Neuron (in vitro differentiated cells): ENCODE measurements at regions not wholly inside any gene's neighbourhood (a gene's known extent, or its start where the extent isn't known, plus 50 kb on each side); places are given as distances from the start of the nearest gene placed in this dataset.

Source experiments
- H2AFZ ChIP-seq: one replicate; pipeline ENCODE4 v1.6.1; 2013; ENCODE audit warnings: low read depth, mild to moderate bottlenecking, inconsistent platforms, low read length, moderate library complexity
- H3K27me3 ChIP-seq: one replicate; pipeline ENCODE4 v1.6.1; 2013; ENCODE audit warnings: low read length; ENCODE audit not compliant: insufficient read depth
- H3K36me3 ChIP-seq: one replicate; pipeline ENCODE4 v1.6.1; 2013; ENCODE audit warnings: low read length; ENCODE audit not compliant: insufficient read depth
- H3K4me1 ChIP-seq: one replicate; pipeline ENCODE4 v1.6.1; 2013; ENCODE audit warnings: low read length; ENCODE audit not compliant: insufficient read depth
- H3K4me3 ChIP-seq: 2 replicates; pipeline ENCODE4 v1.5.1; 2013; ENCODE audit warnings: mild to moderate bottlenecking, low read length, moderate library complexity
- H3K9me3 ChIP-seq: one replicate; pipeline ENCODE4 v1.6.1; 2013; ENCODE audit warnings: low read length

DNA sequence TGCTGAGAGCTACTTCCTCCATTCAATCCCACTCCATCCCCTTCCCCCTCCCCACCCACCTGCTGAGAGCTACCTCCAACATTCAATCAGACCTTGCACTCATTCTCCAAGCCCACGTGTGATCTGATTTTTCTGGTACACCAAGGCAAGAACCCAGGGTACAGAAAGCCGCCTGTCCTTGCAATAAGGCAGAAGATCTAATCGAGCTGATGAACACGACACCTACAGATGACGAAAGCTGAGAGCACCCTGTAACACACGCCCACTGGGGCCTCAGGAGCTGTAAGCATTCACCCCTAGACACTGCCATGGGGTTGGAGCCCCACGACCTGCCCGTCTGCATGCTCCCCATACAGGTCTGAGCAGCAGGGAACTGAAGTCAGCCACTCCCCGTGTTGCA lies 58.3 kb downstream of the TRIML1 start:
- Histone ChIP-seq H3K9me3 (no peaks in the 10 kb centered on the region), H3K36me3 (no peaks in the 10 kb centered on the region), H2AFZ (no peak overlapping the region), H3K4me3 (no peak overlapping the region), H3K4me1 (no peaks in the 10 kb centered on the region), H3K27me3 (no peaks in the 10 kb centered on the region)

- Histone ChIP-seq H3K9me3 (no peaks in the 10 kb centered on the region), H3K27me3 (no peaks in the 10 kb centered on the region), H3K4me1 (no peaks in the 10 kb centered on the region), H3K36me3 (no peaks in the 10 kb centered on the region), H3K4me3 (no peak overlapping the region), H2AFZ (no peak overlapping the region)
Measured at GRCh38 chr4:188198982-188199792, 59.9 kb downstream of the TRIML1 start.

DNA sequence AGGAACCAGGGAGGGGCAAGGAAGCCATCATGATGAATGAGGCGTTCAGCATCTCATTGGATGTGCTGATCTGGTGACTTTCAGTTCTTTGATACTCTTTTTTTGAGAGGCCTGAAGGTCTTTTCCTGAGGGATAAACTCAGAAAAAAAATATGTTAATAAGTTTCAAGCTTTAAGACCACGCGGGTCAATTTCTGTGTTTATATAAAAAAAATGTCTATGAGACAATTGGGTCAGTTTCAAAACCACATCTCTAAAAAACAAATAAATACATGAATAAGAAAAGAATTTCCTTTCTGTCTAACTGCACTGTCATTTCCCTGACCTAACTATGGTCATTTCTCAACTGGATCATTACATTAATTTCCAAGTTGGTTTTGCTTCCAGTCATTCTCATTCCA lies 62.6 kb downstream of the TRIML1 start:
- H2AFZ ChIP-seq = no peak overlapping the region

DNA sequence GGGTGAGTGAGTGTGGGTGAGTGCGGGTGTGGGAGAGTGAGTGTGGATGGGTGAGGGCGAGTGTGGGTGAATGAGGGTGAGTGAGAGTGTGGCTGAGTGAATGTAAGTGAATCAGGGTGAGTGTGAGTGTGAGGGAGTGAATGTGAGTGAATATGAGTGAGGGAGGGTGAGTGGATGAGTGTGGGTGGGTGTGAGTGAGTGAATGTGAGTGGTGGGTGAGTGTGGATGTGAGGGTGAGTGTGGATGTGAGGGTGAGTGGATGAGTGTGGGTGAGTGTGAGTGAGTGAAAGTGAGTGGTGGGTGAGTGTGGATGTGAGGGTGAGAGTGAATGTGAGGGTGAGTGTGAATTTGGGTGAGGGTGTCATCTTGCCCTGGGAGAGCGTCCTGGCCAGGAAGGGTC lies 67.5 kb downstream of the TRIML1 start:
- Histone ChIP-seq H3K36me3 (no peaks in the 10 kb centered on the region), H3K9me3 (no peaks in the 10 kb centered on the region), H2AFZ (no peak overlapping the region), H3K27me3 (no peaks in the 10 kb centered on the region), H3K4me3 (no peak overlapping the region), H3K4me1 (no peaks in the 10 kb centered on the region)

More for the DNA sequence above, 62.6 kb downstream of the TRIML1 start:
- Histone ChIP-seq H3K9me3 (no peaks in the 10 kb centered on the region), H3K27me3 (no peaks in the 10 kb centered on the region), H3K36me3 (no peaks in the 10 kb centered on the region), H3K4me3 (no peak overlapping the region), H3K4me1 (no peaks in the 10 kb centered on the region)

DNA sequence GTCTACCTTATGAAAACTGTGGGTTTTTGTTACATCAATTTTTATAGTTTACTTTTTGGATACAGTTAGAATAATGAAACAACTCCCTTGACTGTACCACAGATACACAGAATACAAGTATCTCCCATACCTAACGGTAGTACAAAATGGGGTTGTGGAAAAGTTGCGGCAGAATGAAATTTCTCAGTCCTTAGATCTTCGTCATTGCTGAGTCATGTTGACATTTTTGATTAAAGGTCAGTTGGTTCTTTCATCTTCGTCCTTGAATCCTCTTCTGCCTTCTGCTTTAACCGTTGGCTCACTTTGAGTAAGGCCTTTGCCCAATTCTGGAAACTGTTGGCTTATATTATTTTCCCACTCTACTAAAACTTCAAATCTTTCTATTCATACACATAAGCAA lies 75.6 kb downstream of the TRIML1 start:
- Histone ChIP-seq H3K9me3 (peaks cover 2% of the 10 kb centered on the region), H2AFZ (no peak overlapping the region), H3K4me3 (no peak overlapping the region), H3K4me1 (no peaks in the 10 kb centered on the region), H3K27me3 (no peaks in the 10 kb centered on the region), H3K36me3 (no peaks in the 10 kb centered on the region)

GRCh38 chr4:188218392-188218791 lies 79.2 kb downstream of the TRIML1 start:
- Histone ChIP-seq H3K4me3 (no peak overlapping the region), H2AFZ (no peak overlapping the region)

DNA sequence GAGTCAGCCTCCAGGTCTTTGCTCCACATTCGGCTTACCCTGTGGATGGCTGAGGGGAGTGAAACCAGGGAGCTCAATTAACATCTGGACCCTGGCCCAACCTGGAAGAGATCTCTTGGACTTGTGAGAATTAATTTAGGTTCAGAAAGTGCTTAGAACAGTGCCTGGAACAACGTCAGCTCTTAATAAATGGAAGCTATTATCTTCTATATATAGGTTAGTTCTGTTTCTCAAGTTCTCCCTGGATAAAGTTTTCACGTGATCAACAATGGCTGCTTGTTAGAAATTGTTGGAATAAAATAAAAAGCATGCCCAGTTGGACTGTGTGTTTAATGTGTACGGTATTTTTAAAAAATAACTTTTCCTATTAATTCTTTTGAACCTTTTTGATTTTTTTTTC lies 80.8 kb downstream of the TRIML1 start:
- Histone ChIP-seq H3K9me3 (peaks cover 2% of the 10 kb centered on the region), H3K27me3 (no peaks in the 10 kb centered on the region), H3K36me3 (no peaks in the 10 kb centered on the region), H3K4me1 (no peaks in the 10 kb centered on the region), H3K4me3 (no peak overlapping the region), H2AFZ (no peak overlapping the region)

More at GRCh38 chr4:188218392-188218791, 79.2 kb downstream of the TRIML1 start:
- Histone ChIP-seq H3K9me3 (peaks cover 2% of the 10 kb centered on the region), H3K27me3 (no peaks in the 10 kb centered on the region), H3K4me1 (no peaks in the 10 kb centered on the region), H3K36me3 (no peaks in the 10 kb centered on the region)

GRCh38 chr4:188221090-188221489 lies 81.8 kb downstream of the TRIML1 start:
- no peaks in the 10 kb centered on the region for H3K27me3 ChIP-seq
- no peak overlapping the region for H3K4me3 ChIP-seq
- no peak overlapping the region for H2AFZ ChIP-seq
- no peaks in the 10 kb centered on the region for H3K36me3 ChIP-seq
- H3K4me1 ChIP-seq = no peaks in the 10 kb centered on the region
- H3K9me3 ChIP-seq = peaks cover 2% of the 10 kb centered on the region

DNA sequence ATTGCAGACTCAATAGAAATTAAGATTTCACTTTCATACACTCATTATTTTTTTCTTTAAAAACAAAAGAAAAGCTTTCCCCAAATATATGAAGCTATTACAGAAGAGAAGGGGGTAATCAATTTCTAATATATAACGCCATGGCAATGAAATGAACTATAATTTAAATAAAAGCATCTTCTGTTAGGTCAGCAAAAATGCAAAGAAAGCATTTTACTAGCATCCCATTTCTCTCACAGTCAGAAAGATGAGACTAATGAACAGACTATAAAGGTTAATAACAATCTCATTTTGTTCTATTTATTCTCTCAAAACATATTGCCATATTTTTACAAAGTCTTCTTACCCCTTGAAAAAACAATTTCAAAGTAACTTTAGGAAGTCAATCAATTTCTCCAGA lies 89.0 kb downstream of the TRIML1 start:
- Histone ChIP-seq H3K27me3 (no peaks in the 10 kb centered on the region), H3K4me1 (no peaks in the 10 kb centered on the region), H2AFZ (no peak overlapping the region), H3K9me3 (no peaks in the 10 kb centered on the region), H3K4me3 (no peak overlapping the region), H3K36me3 (no peaks in the 10 kb centered on the region)

- H3K27me3 ChIP-seq = no peaks in the 10 kb centered on the region
- no peak overlapping the region for H3K4me3 ChIP-seq
- no peaks in the 10 kb centered on the region for H3K36me3 ChIP-seq
- H2AFZ ChIP-seq = no peak overlapping the region
- H3K4me1 ChIP-seq = no peaks in the 10 kb centered on the region
- H3K9me3 ChIP-seq = no peaks in the 10 kb centered on the region
Measured at GRCh38 chr4:188232428-188232827, 93.2 kb downstream of the TRIML1 start.

GRCh38 chr4:188242041-188242440 lies 102.8 kb downstream of the TRIML1 start:
- Histone ChIP-seq H2AFZ (no peak overlapping the region), H3K27me3 (no peaks in the 10 kb centered on the region), H3K9me3 (no peaks in the 10 kb centered on the region), H3K36me3 (no peaks in the 10 kb centered on the region), H3K4me1 (no peaks in the 10 kb centered on the region), H3K4me3 (no peak overlapping the region)

DNA sequence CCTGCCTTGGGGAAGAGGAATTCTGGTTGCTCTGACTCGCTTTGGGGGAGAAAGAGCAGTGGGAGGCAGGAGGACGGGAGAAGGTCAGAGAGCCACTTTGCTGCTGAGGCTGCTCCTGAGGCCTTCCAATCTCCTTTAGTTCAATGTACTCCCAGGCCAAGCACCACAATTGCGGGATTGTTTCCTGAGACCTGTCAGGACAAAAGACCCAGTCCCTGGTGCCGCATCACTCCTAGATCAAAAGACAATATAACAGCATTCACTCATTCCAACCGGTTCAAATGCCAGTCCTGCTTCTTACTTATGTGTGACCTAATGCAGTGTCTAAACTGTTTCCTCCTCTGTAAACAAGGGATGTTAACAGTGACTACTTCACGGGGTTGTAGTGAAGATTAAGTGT lies 106.4 kb downstream of the TRIML1 start:
- Histone ChIP-seq H3K27me3 (no peaks in the 10 kb centered on the region), H3K4me1 (no peaks in the 10 kb centered on the region), H2AFZ (no peak overlapping the region), H3K9me3 (no peaks in the 10 kb centered on the region), H3K36me3 (no peaks in the 10 kb centered on the region), H3K4me3 (no peak overlapping the region)

GRCh38 chr4:188246488-188246887 lies 107.2 kb downstream of the TRIML1 start:
- Histone ChIP-seq H3K9me3 (no peaks in the 10 kb centered on the region), H3K4me3 (no peak overlapping the region), H2AFZ (no peak overlapping the region), H3K27me3 (no peaks in the 10 kb centered on the region), H3K4me1 (no peaks in the 10 kb centered on the region), H3K36me3 (no peaks in the 10 kb centered on the region)

GRCh38 chr4:188254211-188254610 lies 115.0 kb downstream of the TRIML1 start:
- no peaks in the 10 kb centered on the region for H3K36me3 ChIP-seq
- no peaks in the 10 kb centered on the region for H3K4me1 ChIP-seq
- H3K9me3 ChIP-seq = no peaks in the 10 kb centered on the region
- H3K4me3 ChIP-seq = no peak overlapping the region
- no peaks in the 10 kb centered on the region for H3K27me3 ChIP-seq
- H2AFZ ChIP-seq = no peak overlapping the region
